Mammary epithelial cell (primary cell): ENCODE measurements at regions not wholly inside any gene's neighbourhood (a gene's known extent, or its start where the extent isn't known, plus 50 kb on each side); places are given as distances from the start of the nearest gene placed in this dataset.

ENCODE experiments used
- EZH2 ChIP-seq: IDR thresholded peaks from 2 replicates; pipeline ENCODE4 v1.6.1; 2012; ENCODE audit warnings: low read length, inconsistent platforms, borderline replicate concordance
- TF ChIP-seq, protein P1 (sequence below), 2 donors: IDR thresholded peaks in 1 of 2; conservative IDR thresholded peaks in 1 of 2; 2 replicates each; pipeline ENCODE4 v1.5.1; 2011 to 2012; ENCODE audit warnings: inconsistent platforms in 2 of 2, low read length in 2 of 2, mild to moderate bottlenecking in 2 of 2, control low read depth in 1 of 2, low read depth in 1 of 2; ENCODE audit not compliant: insufficient read depth in 1 of 2; ENCODE audit errors: extremely low read depth in 1 of 2

DNA sequence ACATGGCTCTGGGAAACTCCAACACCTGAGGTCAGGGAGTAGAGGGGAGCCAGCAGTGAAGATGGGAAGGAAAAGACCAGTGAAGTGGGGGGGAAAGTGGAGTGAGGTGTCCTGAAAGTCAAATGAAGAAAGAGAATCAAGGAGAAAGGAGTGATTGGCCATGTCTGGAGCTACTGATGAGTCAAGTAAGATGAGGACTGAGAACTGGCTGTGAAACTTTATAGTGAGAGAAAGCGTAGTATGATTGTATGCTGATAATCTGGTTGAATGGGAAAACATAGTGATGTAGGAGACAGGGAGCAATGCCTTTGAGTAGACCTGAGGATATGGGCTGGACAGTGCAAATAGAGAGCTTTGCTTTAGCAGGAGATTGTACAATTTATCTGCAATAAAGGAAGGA is 183.6 kb upstream of the GMDS start:
- TF ChIP-seq, protein P1, sequence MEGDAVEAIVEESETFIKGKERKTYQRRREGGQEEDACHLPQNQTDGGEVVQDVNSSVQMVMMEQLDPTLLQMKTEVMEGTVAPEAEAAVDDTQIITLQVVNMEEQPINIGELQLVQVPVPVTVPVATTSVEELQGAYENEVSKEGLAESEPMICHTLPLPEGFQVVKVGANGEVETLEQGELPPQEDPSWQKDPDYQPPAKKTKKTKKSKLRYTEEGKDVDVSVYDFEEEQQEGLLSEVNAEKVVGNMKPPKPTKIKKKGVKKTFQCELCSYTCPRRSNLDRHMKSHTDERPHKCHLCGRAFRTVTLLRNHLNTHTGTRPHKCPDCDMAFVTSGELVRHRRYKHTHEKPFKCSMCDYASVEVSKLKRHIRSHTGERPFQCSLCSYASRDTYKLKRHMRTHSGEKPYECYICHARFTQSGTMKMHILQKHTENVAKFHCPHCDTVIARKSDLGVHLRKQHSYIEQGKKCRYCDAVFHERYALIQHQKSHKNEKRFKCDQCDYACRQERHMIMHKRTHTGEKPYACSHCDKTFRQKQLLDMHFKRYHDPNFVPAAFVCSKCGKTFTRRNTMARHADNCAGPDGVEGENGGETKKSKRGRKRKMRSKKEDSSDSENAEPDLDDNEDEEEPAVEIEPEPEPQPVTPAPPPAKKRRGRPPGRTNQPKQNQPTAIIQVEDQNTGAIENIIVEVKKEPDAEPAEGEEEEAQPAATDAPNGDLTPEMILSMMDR (conservative IDR thresholded peaks at IDR 0.05 in 1 of 2, IDR thresholded peaks at IDR 0.05 in 1 of 2; ENCODE audit: extremely low read depth in 1 of 2, insufficient read depth in 1 of 2, low read depth in 1 of 2, low read length in 2 of 2) = no peak
- TF ChIP-seq EZH2 = no peak
